Gastrocnemius medialis (tissue), 4 donors: ENCODE measurements at regions not wholly inside any gene's neighbourhood (a gene's known extent, or its start where the extent isn't known, plus 50 kb on each side); places are given as distances from the start of the nearest gene placed in this dataset.

ENCODE experiments used
- ATAC-seq, 2 donors: fragments of 150-250 bp; one replicate each; pipeline ENCODE4 v1.9.1; 2016
- DNase-seq, 2 donors: peaks; one replicate each; pipeline ENCODE4 v3.0.0-alpha.2; 2019
- H3K27ac ChIP-seq, 4 donors: fragments of 200-600 bp; sonication (generic); 1 replicate in 1 of 4; 2 replicates in 3 of 4; pipeline ENCODE4 v1.5.1; 2016 to 2018; ENCODE audit warnings: mild to moderate bottlenecking in 2 of 4, moderate library complexity in 1 of 4
- H3K27me3 ChIP-seq, 3 donors: fragments of 200-600 bp; sonication (generic) in 2 of 3; 1 replicate in 1 of 3; 2 replicates in 2 of 3; pipeline versions ENCODE4 v1.5.1 to v1.6.0; 2016 to 2019; ENCODE audit warnings: mild to moderate bottlenecking in 1 of 3, moderate library complexity in 1 of 3
- H3K36me3 ChIP-seq, 2 donors: fragments of 200-600 bp; sonication (generic) in 1 of 2; one replicate each; pipeline ENCODE4 v1.5.1; 2017 to 2018
- H3K4me1 ChIP-seq, 2 donors: fragments of 200-600 bp; sonication (generic) in 1 of 2; one replicate each; pipeline ENCODE4 v1.5.1; 2016 to 2017; ENCODE audit warnings: mild to moderate bottlenecking in 2 of 2
- H3K4me3 ChIP-seq, 4 donors: fragments of 200-600 bp; sonication (generic) in 3 of 4; 1 replicate in 1 of 4; 2 replicates in 3 of 4; pipeline ENCODE4 v1.5.1; 2016 to 2019; ENCODE audit warnings: mild to moderate bottlenecking in 2 of 4
- H3K9me3 ChIP-seq, 3 donors: fragments of 200-600 bp; sonication (generic) in 2 of 3; 1 replicate in 1 of 3; 2 replicates in 2 of 3; pipeline ENCODE4 v1.5.1; 2016 to 2019
- CTCF ChIP-seq, 5 experiments: fragments of 450-650 bp in 3 of 5; fragments of 200-600 bp in 2 of 5; sonication (generic) in 2 of 5; IDR thresholded peaks in 4 of 5; conservative IDR thresholded peaks in 1 of 5; 1 replicate in 4 of 5; 2 replicates in 1 of 5; pipeline ENCODE4 v1.5.1; 2016 to 2019; ENCODE audit warnings: antibody characterized with exemption in 5 of 5, mild to moderate bottlenecking in 3 of 5, moderate library complexity in 3 of 5
- POLR2A ChIP-seq, 2 donors: fragments of 450-650 bp; IDR thresholded peaks; one replicate each; pipeline ENCODE4 v1.6.1; 2017; ENCODE audit warnings: antibody characterized with exemption in 2 of 2, mild to moderate bottlenecking in 2 of 2, moderate library complexity in 2 of 2
- in situ Hi-C, 4 donors: fragments of 200-750 bp; cut with MboI; loops; one replicate each; pipeline versions ENCODE4 v1.15.0 to v1.8.0; 2017; ENCODE audit warnings: low sequenced_read_pairs in 4 of 4
- intact Hi-C: fragments of 100-400 bp; cut with DNase I; formaldehyde crosslinking; loops from one replicate; pipeline ENCODE4 v1.15.1; 2023; ENCODE audit warnings: low total_unique reads

- TF ChIP-seq CTCF (IDR thresholded peaks at IDR 0.05 in 4 of 5, conservative IDR thresholded peaks at IDR 0.05 in 1 of 5) (no peak), POLR2A (IDR thresholded peaks at IDR 0.05) (no peak)
- no peaks in the 10 kb centered on the region for H3K36me3 ChIP-seq
- ATAC-seq, result no peak
- no peaks in the 10 kb centered on the region for H3K9me3 ChIP-seq
- H3K27ac ChIP-seq, result no peak overlapping the region
- DNase-seq, result no peak
- peaks cover 11 to 19% of the 10 kb centered on the region in 2 donors for H3K4me1 ChIP-seq
- no peaks in the 10 kb centered on the region for H3K27me3 ChIP-seq
- intact Hi-C loops (no loop called here), in situ Hi-C loops (no loop called here)
- no peak overlapping the region for H3K4me3 ChIP-seq
Measured at GRCh38 chr6:150664091-150664490, 64.4 kb downstream of the PLEKHG1 start.

GRCh38 chr6:150666071-150666470 is 66.4 kb downstream of the PLEKHG1 start:
- DNase-seq (peak; percentile 18 to 47), ATAC-seq (peak in 1 of 2 donors; percentile 33)
- Histone ChIP-seq H3K4me1 (peaks cover 12 to 22% of the 10 kb centered on the region in 2 donors), H3K36me3 (no peaks in the 10 kb centered on the region), H3K27ac (peak overlapping the region in 1 of 4 donors; percentile 31), H3K4me3 (no peak overlapping the region), H3K9me3 (no peaks in the 10 kb centered on the region), H3K27me3 (no peaks in the 10 kb centered on the region)
- TF ChIP-seq CTCF (IDR thresholded peaks at IDR 0.05 in 4 of 5, conservative IDR thresholded peaks at IDR 0.05 in 1 of 5), result no peak
- TF ChIP-seq POLR2A (IDR thresholded peaks at IDR 0.05), result no peak
- in situ Hi-C loops (no loop called here), intact Hi-C loops (no loop called here)

- Histone ChIP-seq H3K27me3 (no peaks in the 10 kb centered on the region), H3K27ac (peak overlapping the region in 3 of 4 donors; percentile 38 to 51 (median 50)), H3K4me3 (no peak overlapping the region), H3K4me1 (peaks cover 12 to 22% of the 10 kb centered on the region in 2 donors), H3K36me3 (no peaks in the 10 kb centered on the region), H3K9me3 (no peaks in the 10 kb centered on the region)
- in situ Hi-C loops (no loop called here), intact Hi-C loops (no loop called here)
- no peak for DNase-seq
- ATAC-seq, result no peak
- TF ChIP-seq CTCF (IDR thresholded peaks at IDR 0.05 in 4 of 5, conservative IDR thresholded peaks at IDR 0.05 in 1 of 5) (no peak), POLR2A (IDR thresholded peaks at IDR 0.05) (no peak)
Measured at GRCh38 chr6:150667359-150667758, 67.7 kb downstream of the PLEKHG1 start.

- peak overlapping the region in 3 of 4 donors; percentile 38 to 54 (median 51) for H3K27ac ChIP-seq
- H3K27me3 ChIP-seq, result no peaks in the 10 kb centered on the region
- peak; percentile 55 to 78 for DNase-seq
- in situ Hi-C loops, result no loop called here
- no peaks in the 10 kb centered on the region for H3K36me3 ChIP-seq
- intact Hi-C loops, result no loop called here
- TF ChIP-seq CTCF (IDR thresholded peaks at IDR 0.05 in 4 of 5, conservative IDR thresholded peaks at IDR 0.05 in 1 of 5), result no peak
- no peak for TF ChIP-seq POLR2A (IDR thresholded peaks at IDR 0.05)
- H3K4me1 ChIP-seq, result peaks cover 12 to 23% of the 10 kb centered on the region in 2 donors
- ATAC-seq, result peak; percentile 88 to 93
- H3K4me3 ChIP-seq, result no peak overlapping the region
- H3K9me3 ChIP-seq, result no peaks in the 10 kb centered on the region
Measured at GRCh38 chr6:150667977-150668716, 68.5 kb downstream of the PLEKHG1 start.
